Stomach (tissue), 4 donors: ENCODE measurements at regions not wholly inside any gene's neighbourhood (a gene's known extent, or its start where the extent isn't known, plus 50 kb on each side); places are given as distances from the start of the nearest gene placed in this dataset.

Experiments
- POLR2A ChIP-seq, 4 donors: fragments of 450-650 bp; IDR thresholded peaks; one replicate each; pipeline ENCODE4 v1.6.1; 2016; ENCODE audit warnings: antibody characterized with exemption in 4 of 4, control low read depth in 2 of 4, mild to moderate bottlenecking in 1 of 4, moderate library complexity in 1 of 4
- POLR2AphosphoS5 ChIP-seq, 3 donors: sonication (generic); formaldehyde crosslinking; IDR thresholded peaks; one replicate each; pipeline ENCODE4 v1.6.1; 2016; ENCODE audit warnings: antibody characterized with exemption in 3 of 3
- TF ChIP-seq, protein P1 (sequence below), 7 experiments: fragments of 450-650 bp in 4 of 7; fragments of 200-600 bp in 3 of 7; sonication (generic) in 3 of 7; IDR thresholded peaks; one replicate each; pipeline ENCODE4 v1.5.1; 2016 to 2019; ENCODE audit warnings: antibody characterized with exemption in 7 of 7, control low read depth in 2 of 7, mild to moderate bottlenecking in 1 of 7

DNA sequence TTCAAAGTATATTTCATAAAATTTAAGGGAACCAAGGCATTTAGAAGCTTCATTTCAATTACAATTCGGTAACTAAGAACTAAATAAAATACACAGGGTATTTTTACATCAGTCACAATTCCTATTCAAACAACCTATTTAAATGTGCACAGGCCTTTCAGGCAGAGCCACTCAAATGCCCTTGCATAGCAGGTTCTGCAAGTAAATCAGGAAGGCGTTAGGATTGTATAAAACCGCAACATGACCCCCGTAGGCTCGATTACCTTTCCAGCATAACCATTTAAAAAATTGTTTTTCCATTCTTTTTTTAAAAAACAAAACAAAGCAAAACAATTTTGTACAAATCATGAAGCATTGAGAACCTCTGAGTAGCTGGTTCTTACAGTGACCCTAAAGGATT is 289.9 kb upstream of the SP8 start:
- TF ChIP-seq POLR2A (IDR thresholded peaks at IDR 0.05), result no peak
- TF ChIP-seq, protein P1, sequence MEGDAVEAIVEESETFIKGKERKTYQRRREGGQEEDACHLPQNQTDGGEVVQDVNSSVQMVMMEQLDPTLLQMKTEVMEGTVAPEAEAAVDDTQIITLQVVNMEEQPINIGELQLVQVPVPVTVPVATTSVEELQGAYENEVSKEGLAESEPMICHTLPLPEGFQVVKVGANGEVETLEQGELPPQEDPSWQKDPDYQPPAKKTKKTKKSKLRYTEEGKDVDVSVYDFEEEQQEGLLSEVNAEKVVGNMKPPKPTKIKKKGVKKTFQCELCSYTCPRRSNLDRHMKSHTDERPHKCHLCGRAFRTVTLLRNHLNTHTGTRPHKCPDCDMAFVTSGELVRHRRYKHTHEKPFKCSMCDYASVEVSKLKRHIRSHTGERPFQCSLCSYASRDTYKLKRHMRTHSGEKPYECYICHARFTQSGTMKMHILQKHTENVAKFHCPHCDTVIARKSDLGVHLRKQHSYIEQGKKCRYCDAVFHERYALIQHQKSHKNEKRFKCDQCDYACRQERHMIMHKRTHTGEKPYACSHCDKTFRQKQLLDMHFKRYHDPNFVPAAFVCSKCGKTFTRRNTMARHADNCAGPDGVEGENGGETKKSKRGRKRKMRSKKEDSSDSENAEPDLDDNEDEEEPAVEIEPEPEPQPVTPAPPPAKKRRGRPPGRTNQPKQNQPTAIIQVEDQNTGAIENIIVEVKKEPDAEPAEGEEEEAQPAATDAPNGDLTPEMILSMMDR (IDR thresholded peaks at IDR 0.05), result no peak
- peak in 1 of 3 donors; percentile 34 for TF ChIP-seq POLR2AphosphoS5 (IDR thresholded peaks at IDR 0.05)
